ENCODE measurements at regions not wholly inside any gene's neighbourhood (a gene's known extent, or its start where the extent isn't known, plus 50 kb on each side); places are given as distances from the start of the nearest gene placed in this dataset.
"Not testable (repeated sequence)": the region's sequence is repeated elsewhere in the genome, so short reads cannot be mapped to it uniquely, and the experiment has no call there.

GRCh38 chr10:4162571-4163286, 377.7 kb upstream of the KLF6 start:
- Histone ChIP-seq H3K36me3 (ENCODE audit: control insufficient read depth, insufficient read depth, low read length) (no peaks in the 10 kb centered on the region), H3K27me3 (ENCODE audit: control insufficient read depth, insufficient read depth, low read length) (no peaks in the 10 kb centered on the region), H3K4me1 (ENCODE audit: control insufficient read depth, insufficient read depth, low read length) (no peaks in the 10 kb centered on the region), H3K27ac (ENCODE audit: low read length) (no peak overlapping the region), H3K9me3 (replicated peaks; ENCODE audit: control insufficient read depth, low read depth, low read length) (no peaks in the 10 kb centered on the region), H3K4me3 (ENCODE audit: low read length) (no peak overlapping the region)
- no peak for DNase-seq
- WGBS (ENCODE audit: insufficient coverage): 73% methylated on average over 4 of the region's 7 CpGs

DNA sequence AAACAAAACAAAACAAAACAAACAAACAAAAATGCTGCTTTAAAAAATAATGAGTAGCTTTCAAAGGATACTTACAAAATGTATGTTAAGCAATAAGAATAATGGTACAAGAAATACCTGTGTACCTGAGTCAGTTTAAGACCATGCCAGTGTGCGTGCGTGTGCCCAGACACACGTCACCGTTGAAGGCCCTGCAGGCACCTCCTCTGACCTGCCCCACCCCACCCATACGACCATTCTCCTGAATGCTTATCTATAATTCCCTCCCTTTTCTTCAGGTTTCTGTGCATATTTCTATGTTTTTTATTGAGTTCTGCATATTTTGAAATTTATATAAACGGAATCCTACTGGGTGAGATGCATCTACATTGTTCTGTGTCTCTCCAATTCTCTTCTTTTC, 374.2 kb upstream of the KLF6 start:
- H3K36me3 ChIP-seq (ENCODE audit: control insufficient read depth, insufficient read depth, low read length): no peaks in the 10 kb centered on the region
- no peak overlapping the region for H3K27ac ChIP-seq (ENCODE audit: low read length)
- H3K9me3 ChIP-seq (replicated peaks; ENCODE audit: control insufficient read depth, low read depth, low read length): no peaks in the 10 kb centered on the region
- no peak for DNase-seq
- no peaks in the 10 kb centered on the region for H3K4me1 ChIP-seq (ENCODE audit: control insufficient read depth, insufficient read depth, low read length)
- H3K27me3 ChIP-seq (ENCODE audit: control insufficient read depth, insufficient read depth, low read length): no peaks in the 10 kb centered on the region
- H3K4me3 ChIP-seq (ENCODE audit: low read length): no peak overlapping the region
- 95% methylated on average over 4 of the region's 6 CpGs for WGBS (ENCODE audit: insufficient coverage)

DNA sequence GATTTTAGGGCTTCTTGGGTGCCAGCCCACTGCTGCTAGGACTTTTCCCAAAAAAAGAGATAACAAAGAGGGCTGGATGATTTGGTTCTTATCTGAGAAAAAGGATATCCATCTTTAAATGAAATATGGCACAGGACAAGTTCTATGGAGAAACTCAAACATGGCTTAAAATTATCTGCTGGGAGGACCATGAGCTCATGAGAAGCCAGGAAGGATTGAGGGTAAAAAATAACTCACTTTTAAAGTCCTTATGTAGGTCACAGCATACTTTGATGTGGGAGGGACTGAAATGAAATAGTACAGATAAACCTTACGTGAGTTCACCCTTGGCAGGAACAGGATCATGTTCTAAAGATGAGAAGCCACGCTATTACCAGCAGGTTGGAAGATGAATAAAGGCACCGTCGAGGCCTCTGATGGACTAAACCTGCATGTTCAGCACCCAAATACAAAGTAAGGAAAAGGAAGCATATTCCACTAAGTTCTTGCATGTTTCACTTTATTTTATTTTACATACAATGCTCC, 369.2 kb upstream of the KLF6 start:
- 71% methylated on average over 1 of the region's 4 CpGs for WGBS (ENCODE audit: insufficient coverage)
- Histone ChIP-seq H3K9me3 (replicated peaks; ENCODE audit: control insufficient read depth, low read depth, low read length) (no peaks in the 10 kb centered on the region), H3K36me3 (ENCODE audit: control insufficient read depth, insufficient read depth, low read length) (no peaks in the 10 kb centered on the region), H3K27me3 (ENCODE audit: control insufficient read depth, insufficient read depth, low read length) (no peaks in the 10 kb centered on the region), H3K4me3 (ENCODE audit: low read length) (no peak overlapping the region), H3K4me1 (ENCODE audit: control insufficient read depth, insufficient read depth, low read length) (no peaks in the 10 kb centered on the region), H3K27ac (ENCODE audit: low read length) (no peak overlapping the region)
- DNase-seq: no peak

DNA sequence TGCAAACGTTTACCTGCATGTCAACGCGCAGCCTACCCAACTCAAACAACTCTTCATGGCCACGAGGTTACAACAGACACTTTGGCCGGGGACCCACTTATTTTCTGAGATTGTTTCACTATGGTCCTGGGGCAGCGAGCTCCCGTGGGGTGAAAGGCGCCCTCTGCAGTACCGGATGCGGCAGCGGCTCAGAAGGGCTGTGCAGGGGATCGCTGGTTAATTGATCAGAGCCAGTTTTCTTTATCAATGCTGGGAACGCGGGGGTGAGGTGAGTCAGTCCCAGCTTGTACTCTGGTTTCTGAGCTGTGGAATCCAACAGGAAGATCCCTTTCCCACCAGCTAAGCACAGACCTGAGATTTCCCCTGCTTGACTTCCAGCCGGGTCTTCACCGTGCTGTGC, 366.5 kb upstream of the KLF6 start:
- Histone ChIP-seq H3K27me3 (ENCODE audit: control insufficient read depth, insufficient read depth, low read length) (no peaks in the 10 kb centered on the region), H3K36me3 (ENCODE audit: control insufficient read depth, insufficient read depth, low read length) (no peaks in the 10 kb centered on the region), H3K27ac (ENCODE audit: low read length) (no peak overlapping the region), H3K9me3 (replicated peaks; ENCODE audit: control insufficient read depth, low read depth, low read length) (no peaks in the 10 kb centered on the region), H3K4me1 (ENCODE audit: control insufficient read depth, insufficient read depth, low read length) (no peaks in the 10 kb centered on the region), H3K4me3 (ENCODE audit: low read length) (no peak overlapping the region)
- DNase-seq: no peak
- 76% methylated on average over 14 of the region's 16 CpGs for WGBS (ENCODE audit: insufficient coverage)

- H3K4me3 ChIP-seq (ENCODE audit: low read length): no peak overlapping the region
- H3K27me3 ChIP-seq (ENCODE audit: control insufficient read depth, insufficient read depth, low read length): no peaks in the 10 kb centered on the region
- no peaks in the 10 kb centered on the region for H3K36me3 ChIP-seq (ENCODE audit: control insufficient read depth, insufficient read depth, low read length)
- 100% methylated on average over 2 of the region's 4 CpGs for WGBS (ENCODE audit: insufficient coverage)
- H3K27ac ChIP-seq (ENCODE audit: low read length): no peak overlapping the region
- no peaks in the 10 kb centered on the region for H3K9me3 ChIP-seq (replicated peaks; ENCODE audit: control insufficient read depth, low read depth, low read length)
- no peaks in the 10 kb centered on the region for H3K4me1 ChIP-seq (ENCODE audit: control insufficient read depth, insufficient read depth, low read length)
- DNase-seq: no peak
Observed at GRCh38 chr10:4150676-4151075, 365.7 kb upstream of the KLF6 start.

DNA sequence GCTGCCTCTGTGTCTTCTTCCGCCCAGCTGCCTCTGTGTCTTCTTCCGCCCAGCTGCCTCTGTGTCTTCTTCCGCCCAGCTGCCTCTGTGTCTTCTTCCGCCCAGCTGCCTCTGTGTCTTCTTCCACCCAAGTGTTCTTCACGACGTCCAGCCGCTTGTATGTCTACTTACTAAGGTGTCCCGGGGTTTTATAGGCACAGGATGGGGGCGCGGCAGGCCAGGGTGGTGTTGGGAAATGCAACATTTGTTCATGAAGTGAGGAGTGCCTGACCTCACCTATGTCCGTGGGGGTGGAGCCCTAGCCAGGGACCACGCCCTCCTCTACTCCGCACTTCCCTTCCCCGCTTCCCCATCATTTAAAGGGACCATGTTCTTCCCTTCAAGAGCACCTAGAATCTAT, 364.5 kb upstream of the KLF6 start:
- not testable (repeated sequence) for H3K4me1 ChIP-seq (ENCODE audit: control insufficient read depth, insufficient read depth, low read length); H3K4me3 ChIP-seq (ENCODE audit: low read length); H3K9me3 ChIP-seq (replicated peaks; ENCODE audit: control insufficient read depth, low read depth, low read length); H3K27ac ChIP-seq (ENCODE audit: low read length); H3K27me3 ChIP-seq (ENCODE audit: control insufficient read depth, insufficient read depth, low read length); DNase-seq; H3K36me3 ChIP-seq (ENCODE audit: control insufficient read depth, insufficient read depth, low read length)
- 60% methylated on average over 1 of the region's 14 CpGs for WGBS (ENCODE audit: insufficient coverage)

- no peak overlapping the region for H3K27ac ChIP-seq (ENCODE audit: low read length)
- H3K36me3 ChIP-seq (ENCODE audit: control insufficient read depth, insufficient read depth, low read length): no peaks in the 10 kb centered on the region
- no peaks in the 10 kb centered on the region for H3K4me1 ChIP-seq (ENCODE audit: control insufficient read depth, insufficient read depth, low read length)
- no peaks in the 10 kb centered on the region for H3K9me3 ChIP-seq (replicated peaks; ENCODE audit: control insufficient read depth, low read depth, low read length)
- H3K27me3 ChIP-seq (ENCODE audit: control insufficient read depth, insufficient read depth, low read length): no peaks in the 10 kb centered on the region
- peak; percentile 38 for DNase-seq
- no peak overlapping the region for H3K4me3 ChIP-seq (ENCODE audit: low read length)
Observed at GRCh38 chr10:4147245-4147644, 362.2 kb upstream of the KLF6 start.

DNA sequence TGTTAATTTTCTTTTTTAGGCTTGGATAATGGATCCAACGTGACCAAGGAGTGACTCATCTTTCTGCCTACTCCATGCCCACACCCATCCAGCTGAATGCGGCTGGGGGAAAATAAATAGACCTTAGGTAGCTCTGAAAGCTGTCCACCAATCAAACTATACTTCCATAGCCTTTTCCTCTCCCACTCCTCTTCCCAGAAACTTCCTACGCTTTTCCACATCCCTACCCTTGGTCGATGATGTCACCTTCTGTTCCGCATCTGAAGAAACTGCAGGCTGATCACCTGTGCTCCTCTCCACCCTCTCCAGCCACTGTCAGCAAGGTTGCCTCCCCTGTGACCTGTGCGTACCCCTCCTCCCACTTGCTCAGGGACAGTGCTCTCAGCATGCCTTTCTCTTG, 359.8 kb upstream of the KLF6 start:
- H3K4me3 ChIP-seq (ENCODE audit: low read length): no peak overlapping the region
- no peaks in the 10 kb centered on the region for H3K27me3 ChIP-seq (ENCODE audit: control insufficient read depth, insufficient read depth, low read length)
- 91% methylated on average over 4 of the region's 6 CpGs for WGBS (ENCODE audit: insufficient coverage)
- H3K9me3 ChIP-seq (replicated peaks; ENCODE audit: control insufficient read depth, low read depth, low read length): peaks cover 4% of the 10 kb centered on the region
- DNase-seq: no peak
- H3K4me1 ChIP-seq (ENCODE audit: control insufficient read depth, insufficient read depth, low read length): no peaks in the 10 kb centered on the region
- H3K27ac ChIP-seq (ENCODE audit: low read length): no peak overlapping the region
- H3K36me3 ChIP-seq (ENCODE audit: control insufficient read depth, insufficient read depth, low read length): no peaks in the 10 kb centered on the region

- no peak overlapping the region for H3K4me3 ChIP-seq (ENCODE audit: low read length)
- H3K9me3 ChIP-seq (replicated peaks; ENCODE audit: control insufficient read depth, low read depth, low read length): peaks cover 4% of the 10 kb centered on the region
- H3K27me3 ChIP-seq (ENCODE audit: control insufficient read depth, insufficient read depth, low read length): no peaks in the 10 kb centered on the region
- no peaks in the 10 kb centered on the region for H3K36me3 ChIP-seq (ENCODE audit: control insufficient read depth, insufficient read depth, low read length)
- no peaks in the 10 kb centered on the region for H3K4me1 ChIP-seq (ENCODE audit: control insufficient read depth, insufficient read depth, low read length)
- DNase-seq: peak; percentile 22
- H3K27ac ChIP-seq (ENCODE audit: low read length): no peak overlapping the region
- 73% methylated on average over 4 of the region's 4 CpGs for WGBS (ENCODE audit: insufficient coverage)
Observed at GRCh38 chr10:4141471-4141870, 356.5 kb upstream of the KLF6 start.

- no CpG with 5 or more reads among the region's 3 CpGs for WGBS (ENCODE audit: insufficient coverage)
- no peak for DNase-seq
- H3K4me1 ChIP-seq (ENCODE audit: control insufficient read depth, insufficient read depth, low read length): no peaks in the 10 kb centered on the region
- no peaks in the 10 kb centered on the region for H3K27me3 ChIP-seq (ENCODE audit: control insufficient read depth, insufficient read depth, low read length)
- H3K36me3 ChIP-seq (ENCODE audit: control insufficient read depth, insufficient read depth, low read length): no peaks in the 10 kb centered on the region
- no peak overlapping the region for H3K4me3 ChIP-seq (ENCODE audit: low read length)
- H3K9me3 ChIP-seq (replicated peaks; ENCODE audit: control insufficient read depth, low read depth, low read length): peaks cover 4% of the 10 kb centered on the region
- no peak overlapping the region for H3K27ac ChIP-seq (ENCODE audit: low read length)
Observed at GRCh38 chr10:4138146-4138721, 353.2 kb upstream of the KLF6 start.
